Fibroblast of villous mesenchyme (primary cell): ENCODE measurements at regions not wholly inside any gene's neighbourhood (a gene's known extent, or its start where the extent isn't known, plus 50 kb on each side); places are given as distances from the start of the nearest gene placed in this dataset.

Source experiments
- DNase-seq: peaks from one replicate; pipeline ENCODE4 v3.0.0-alpha.2; 2010; ENCODE audit warnings: low read depth
- H3K4me3 ChIP-seq: 2 replicates; pipeline ENCODE4 v1.5.1; 2011; ENCODE audit warnings: low read depth, mild to moderate bottlenecking, low read length
- CTCF ChIP-seq: IDR thresholded peaks from 2 replicates; pipeline ENCODE4 v1.5.1; 2012; ENCODE audit warnings: low read depth, mild to moderate bottlenecking, low read length; ENCODE audit not compliant: insufficient read depth

- TF ChIP-seq CTCF, result no peak
- no peak overlapping the region for H3K4me3 ChIP-seq
- no peak for DNase-seq
Observed at GRCh38 chr10:36722777-36723176, 402.6 kb upstream of the ANKRD30A start.

GRCh38 chr10:36721871-36722270 is 403.5 kb upstream of the ANKRD30A start:
- DNase-seq, result peak; percentile 40
- no peak for TF ChIP-seq CTCF
- H3K4me3 ChIP-seq, result no peak overlapping the region

GRCh38 chr10:36720895-36721294 is 404.5 kb upstream of the ANKRD30A start:
- H3K4me3 ChIP-seq, result no peak overlapping the region
- TF ChIP-seq CTCF, result no peak
- no peak for DNase-seq

GRCh38 chr10:36717118-36717517 is 408.3 kb upstream of the ANKRD30A start:
- TF ChIP-seq CTCF, result no peak
- H3K4me3 ChIP-seq, result no peak overlapping the region
- DNase-seq, result no peak

GRCh38 chr10:36716291-36716690 is 409.1 kb upstream of the ANKRD30A start:
- H3K4me3 ChIP-seq, result no peak overlapping the region
- TF ChIP-seq CTCF, result no peak

GRCh38 chr10:36712695-36713094 is 412.7 kb upstream of the ANKRD30A start:
- TF ChIP-seq CTCF, result no peak
- no peak overlapping the region for H3K4me3 ChIP-seq
- no peak for DNase-seq

More at GRCh38 chr10:36716291-36716690, 409.1 kb upstream of the ANKRD30A start:
- no peak for DNase-seq

- DNase-seq, result no peak
- TF ChIP-seq CTCF, result no peak
- H3K4me3 ChIP-seq, result no peak overlapping the region
Observed at GRCh38 chr10:36711361-36711760, 414.0 kb upstream of the ANKRD30A start.
